M059J (cell line): ENCODE measurements at regions not wholly inside any gene's neighbourhood (a gene's known extent, or its start where the extent isn't known, plus 50 kb on each side); places are given as distances from the start of the nearest gene placed in this dataset.

Experiments
- DNase-seq: peaks from one replicate; pipeline ENCODE4 v3.0.0-alpha.2; 2012; ENCODE audit warnings: low read depth

- DNase-seq: no peak
These were observed 50.0 kb downstream of the PIK3C2A start for GRCh38 chr11:17157761-17158160.

DNA sequence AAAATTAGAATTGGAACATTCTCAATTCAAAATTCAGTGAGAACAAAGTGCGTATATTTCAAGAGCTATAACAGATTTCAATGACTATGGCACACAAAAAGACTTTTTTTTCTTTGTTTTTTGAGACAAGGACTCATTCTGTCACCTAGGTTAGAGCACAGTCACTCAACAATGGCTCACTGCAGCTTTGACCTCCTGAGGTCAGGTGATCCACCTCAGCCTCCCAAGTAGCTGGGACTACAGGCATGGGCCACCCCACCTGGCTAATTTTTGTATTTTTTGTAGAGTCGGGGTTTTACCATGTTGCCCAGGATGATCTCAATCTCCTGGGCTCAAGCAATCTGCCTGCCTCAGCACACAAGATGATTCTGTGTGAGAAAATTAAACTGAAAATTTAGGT, 51.5 kb downstream of the PIK3C2A start:
- DNase-seq: no peak

- DNase-seq: no peak
These were observed 53.2 kb downstream of the PIK3C2A start for GRCh38 chr11:17154409-17155159.

GRCh38 chr11:17153757-17154156, 54.0 kb downstream of the PIK3C2A start:
- DNase-seq: no peak

DNA sequence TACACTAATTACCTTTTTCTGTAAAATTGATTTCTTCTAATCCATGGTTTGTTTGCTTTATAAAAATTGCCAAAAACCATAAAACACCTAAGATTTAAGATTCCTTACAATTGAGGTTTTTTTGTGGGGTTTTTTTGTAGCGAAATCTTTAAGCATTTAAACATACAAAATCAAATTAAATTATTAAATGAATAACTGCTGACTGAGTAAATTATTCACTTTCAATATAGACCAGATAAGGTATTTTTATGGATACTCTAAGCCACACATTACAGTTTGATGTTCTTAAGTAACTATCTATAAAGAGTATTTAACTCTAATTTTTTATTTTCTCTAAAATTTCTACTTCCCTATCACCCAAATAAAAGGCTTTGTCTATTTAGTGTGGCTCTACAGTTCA, 55.5 kb downstream of the PIK3C2A start:
- no peak for DNase-seq

- DNase-seq: no peak
These were observed 57.3 kb downstream of the PIK3C2A start for GRCh38 chr11:17150521-17150920.

- DNase-seq: no peak
These were observed 59.2 kb downstream of the PIK3C2A start for GRCh38 chr11:17148536-17148935.

GRCh38 chr11:17145972-17146371, 61.8 kb downstream of the PIK3C2A start:
- DNase-seq: no peak

DNA sequence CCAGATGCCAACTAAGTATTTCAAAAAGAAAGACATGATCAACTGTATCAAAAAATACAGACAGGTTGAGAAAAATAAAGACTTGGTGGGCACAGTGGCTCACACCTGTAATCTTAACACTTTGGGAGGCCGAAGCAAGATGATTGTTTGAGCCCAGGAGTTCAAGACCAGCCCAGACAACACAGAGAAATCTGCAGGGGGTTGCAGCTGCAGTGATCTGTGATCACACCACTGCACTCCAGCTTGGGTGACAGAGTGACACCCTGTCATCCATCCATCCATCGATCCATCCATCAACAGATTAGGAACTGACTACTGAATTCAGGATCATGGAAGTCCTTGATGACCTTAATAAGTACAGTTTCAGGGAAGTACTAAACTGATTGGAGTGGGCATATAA, 65.0 kb upstream of the RPS13 start:
- DNase-seq: no peak

- no peak for DNase-seq
These were observed 63.7 kb upstream of the RPS13 start for GRCh38 chr11:17141156-17141555.

DNA sequence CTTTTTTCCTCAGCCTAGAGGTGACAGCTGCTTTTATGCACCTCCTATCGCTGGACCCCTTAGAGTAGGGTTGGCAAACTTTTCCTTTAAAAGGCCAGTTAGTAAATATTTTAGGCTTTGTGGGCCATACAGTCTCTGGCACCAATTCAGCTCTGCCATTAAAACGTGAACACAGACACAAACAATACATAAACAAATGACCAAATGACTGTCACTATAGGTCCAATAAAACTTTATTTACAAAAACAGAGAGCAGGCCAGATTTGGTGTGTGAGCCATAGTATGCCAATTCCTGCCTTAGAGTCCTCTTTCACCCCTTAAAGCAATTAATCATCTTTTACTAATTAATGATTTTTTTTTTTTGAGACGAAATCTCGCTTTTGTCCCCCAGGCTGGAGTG, 61.1 kb upstream of the RPS13 start:
- DNase-seq: no peak

DNA sequence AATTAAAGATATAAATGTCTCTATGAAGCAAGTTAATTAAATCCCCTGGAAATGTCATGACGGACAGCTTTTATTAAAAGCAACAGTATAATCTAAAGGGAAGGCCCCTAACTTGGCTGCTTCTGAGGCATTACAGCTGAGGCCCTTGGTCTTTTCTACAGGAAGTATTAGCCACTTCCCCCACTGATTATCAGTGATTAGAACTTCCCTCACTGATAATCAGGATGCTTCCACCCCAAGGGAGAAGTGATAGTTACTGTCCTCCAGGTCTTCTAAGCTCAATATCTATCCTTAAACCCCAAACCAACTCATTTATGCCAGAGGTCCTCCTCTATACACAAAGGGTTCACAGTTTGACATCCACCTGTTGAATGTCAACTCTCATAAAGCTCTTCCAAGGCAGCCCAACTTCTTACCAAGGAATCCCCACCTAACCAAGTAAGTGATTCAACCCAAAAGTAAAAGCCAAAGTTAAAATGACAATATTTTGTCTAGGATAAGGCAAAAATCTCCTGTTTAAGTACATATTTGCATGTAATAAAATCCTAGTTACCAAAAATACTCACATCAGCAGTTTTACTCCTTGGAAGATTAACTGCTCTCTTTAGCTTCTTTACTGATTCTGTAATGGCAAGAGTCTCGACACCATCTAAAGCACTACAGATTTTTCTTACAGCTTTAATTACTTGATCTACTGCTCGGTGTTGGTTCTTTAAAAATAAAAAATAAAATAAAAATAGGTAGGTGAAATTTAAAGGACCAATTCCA, 58.6 kb upstream of the RPS13 start:
- no peak for DNase-seq

DNA sequence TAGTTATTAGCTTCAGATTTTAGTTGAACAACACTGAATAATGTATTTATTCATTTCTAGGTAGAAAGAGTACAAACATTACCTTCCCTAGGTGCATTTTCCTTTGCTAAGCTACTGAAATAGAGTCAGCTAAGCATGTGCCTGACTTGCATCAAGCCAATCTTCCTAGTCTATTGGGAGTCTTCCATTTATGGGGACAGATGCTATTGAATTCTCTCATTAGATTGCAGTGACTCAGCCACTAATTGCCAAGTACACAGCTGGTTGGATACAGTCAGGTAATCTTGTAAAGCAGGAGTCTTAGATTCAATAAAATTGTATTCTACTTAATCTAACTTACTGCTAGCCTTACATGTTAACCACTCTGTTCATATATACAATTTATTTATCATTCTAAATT, 55.2 kb upstream of the RPS13 start:
- DNase-seq: no peak

DNA sequence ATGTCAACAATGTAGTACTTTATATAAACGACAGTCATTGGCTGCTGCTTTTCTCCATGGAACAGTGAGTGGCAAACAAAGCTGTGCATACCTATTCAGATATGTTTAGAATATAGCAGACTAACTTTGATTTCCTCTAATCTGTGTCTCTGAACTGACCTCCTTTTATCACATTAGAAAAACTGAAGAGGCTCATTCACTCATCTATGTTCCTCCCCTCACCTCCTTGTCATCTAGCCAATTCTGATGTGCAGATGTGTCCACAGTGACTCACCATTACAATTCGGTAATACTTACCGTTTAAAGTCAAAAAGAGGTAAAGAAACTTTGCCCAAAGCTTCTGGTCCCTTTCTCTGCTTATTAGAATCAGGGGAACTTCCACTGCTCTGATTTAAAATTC, 51.5 kb upstream of the RPS13 start:
- DNase-seq: peak; percentile 64
